Upper lobe of left lung (tissue), 4 donors: ENCODE measurements at regions not wholly inside any gene's neighbourhood (a gene's known extent, or its start where the extent isn't known, plus 50 kb on each side); places are given as distances from the start of the nearest gene placed in this dataset.

Experiments
- POLR2A ChIP-seq, 4 donors: fragments of 450-650 bp; IDR thresholded peaks; one replicate each; pipeline ENCODE4 v1.5.1; 2016 to 2017; ENCODE audit warnings: antibody characterized with exemption in 4 of 4, mild to moderate bottlenecking in 2 of 4
- POLR2AphosphoS5 ChIP-seq, 2 donors: sonication (generic); formaldehyde crosslinking; IDR thresholded peaks; one replicate each; pipeline ENCODE4 v1.5.1; 2017; ENCODE audit warnings: antibody characterized with exemption in 2 of 2
- TF ChIP-seq, protein P1 (sequence below), 6 experiments: fragments of 450-650 bp in 4 of 6; fragments of 200-600 bp in 2 of 6; sonication (generic) in 2 of 6; IDR thresholded peaks; one replicate each; pipeline ENCODE4 v1.5.1; 2016 to 2019; ENCODE audit warnings: antibody characterized with exemption in 6 of 6

DNA sequence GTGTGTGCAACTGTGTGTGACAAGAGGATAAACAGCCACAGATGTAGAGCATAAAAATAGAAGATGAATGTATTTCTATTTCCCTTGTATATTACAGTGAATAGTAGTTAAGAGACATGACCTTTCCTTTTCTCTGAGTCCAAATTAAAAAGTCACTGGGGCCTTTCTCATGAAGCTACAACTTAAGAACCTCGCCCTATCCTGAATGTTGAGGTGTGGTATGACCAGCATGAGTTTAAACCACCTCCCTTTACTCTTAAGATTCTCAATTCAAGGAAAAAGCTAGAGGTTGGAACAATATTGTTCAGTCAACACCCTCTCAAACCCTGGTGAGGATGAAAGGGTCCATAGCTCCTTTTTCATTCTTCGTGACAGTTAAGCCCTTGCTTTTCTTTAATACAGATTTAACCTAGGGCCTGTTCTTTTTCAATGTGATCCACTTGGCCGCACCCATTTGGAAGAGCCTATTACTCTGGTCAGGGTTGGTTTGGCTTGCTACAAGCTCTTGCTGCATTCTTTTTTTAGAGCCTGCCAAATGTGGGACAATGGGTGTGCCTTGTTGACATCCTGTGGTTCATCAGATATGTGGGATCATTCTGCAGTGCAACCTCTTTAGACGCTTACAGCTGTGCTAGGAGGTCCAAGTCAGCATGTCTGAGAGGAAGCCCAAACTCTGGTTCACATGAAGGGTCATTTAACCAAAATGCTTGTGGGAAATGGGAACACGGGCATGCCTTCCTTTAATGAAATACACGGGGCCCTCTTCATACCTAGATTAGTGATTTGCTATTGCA, 290.0 kb downstream of the HAO1 start:
- TF ChIP-seq POLR2AphosphoS5 (IDR thresholded peaks at IDR 0.05) (peak in 1 of 2 donors; percentile 43), POLR2A (IDR thresholded peaks at IDR 0.05) (no peak)
- TF ChIP-seq, protein P1, sequence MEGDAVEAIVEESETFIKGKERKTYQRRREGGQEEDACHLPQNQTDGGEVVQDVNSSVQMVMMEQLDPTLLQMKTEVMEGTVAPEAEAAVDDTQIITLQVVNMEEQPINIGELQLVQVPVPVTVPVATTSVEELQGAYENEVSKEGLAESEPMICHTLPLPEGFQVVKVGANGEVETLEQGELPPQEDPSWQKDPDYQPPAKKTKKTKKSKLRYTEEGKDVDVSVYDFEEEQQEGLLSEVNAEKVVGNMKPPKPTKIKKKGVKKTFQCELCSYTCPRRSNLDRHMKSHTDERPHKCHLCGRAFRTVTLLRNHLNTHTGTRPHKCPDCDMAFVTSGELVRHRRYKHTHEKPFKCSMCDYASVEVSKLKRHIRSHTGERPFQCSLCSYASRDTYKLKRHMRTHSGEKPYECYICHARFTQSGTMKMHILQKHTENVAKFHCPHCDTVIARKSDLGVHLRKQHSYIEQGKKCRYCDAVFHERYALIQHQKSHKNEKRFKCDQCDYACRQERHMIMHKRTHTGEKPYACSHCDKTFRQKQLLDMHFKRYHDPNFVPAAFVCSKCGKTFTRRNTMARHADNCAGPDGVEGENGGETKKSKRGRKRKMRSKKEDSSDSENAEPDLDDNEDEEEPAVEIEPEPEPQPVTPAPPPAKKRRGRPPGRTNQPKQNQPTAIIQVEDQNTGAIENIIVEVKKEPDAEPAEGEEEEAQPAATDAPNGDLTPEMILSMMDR (IDR thresholded peaks at IDR 0.05): no peak
